GM18505 (cell line): ENCODE measurements at regions not wholly inside any gene's neighbourhood (a gene's known extent, or its start where the extent isn't known, plus 50 kb on each side); places are given as distances from the start of the nearest gene placed in this dataset.

Experiments
- ATAC-seq: cut with Tn5 transposase; IDR thresholded peaks from one replicate; pipeline ENCODE4 v1.9.1; 2021; ENCODE audit not compliant: unreplicated experiment
- POLR2A ChIP-seq: IDR thresholded peaks from 4 replicates; pipeline ENCODE4 v1.6.1; 2011; ENCODE audit warnings: borderline replicate concordance; ENCODE audit not compliant: insufficient read depth, insufficient read length; ENCODE audit errors: extremely low read depth

GRCh38 chr9:99593610-99594009 is 228.1 kb upstream of the NR4A3 start:
- ATAC-seq = no peak

GRCh38 chr9:99594056-99594780 is 227.5 kb upstream of the NR4A3 start:
- no peak for TF ChIP-seq POLR2A
- ATAC-seq = no peak

More at GRCh38 chr9:99593610-99594009, 228.1 kb upstream of the NR4A3 start:
- TF ChIP-seq POLR2A = no peak

GRCh38 chr9:99595796-99596195 is 225.9 kb upstream of the NR4A3 start:
- ATAC-seq = no peak
- no peak for TF ChIP-seq POLR2A

GRCh38 chr9:99601571-99602111 is 220.0 kb upstream of the NR4A3 start:
- no peak for ATAC-seq
- no peak for TF ChIP-seq POLR2A

- ATAC-seq = no peak
- TF ChIP-seq POLR2A = no peak
Measured at GRCh38 chr9:99602854-99603253, 218.8 kb upstream of the NR4A3 start.

- ATAC-seq = no peak
- TF ChIP-seq POLR2A = no peak
Measured at GRCh38 chr9:99605016-99605743, 216.5 kb upstream of the NR4A3 start.

GRCh38 chr9:99606296-99606695 is 215.4 kb upstream of the NR4A3 start:
- TF ChIP-seq POLR2A = no peak
- no peak for ATAC-seq

GRCh38 chr9:99606957-99607356 is 214.7 kb upstream of the NR4A3 start:
- no peak for ATAC-seq
- TF ChIP-seq POLR2A = no peak

- ATAC-seq = no peak
- TF ChIP-seq POLR2A = no peak
Measured at GRCh38 chr9:99607842-99608448, 213.7 kb upstream of the NR4A3 start.

- no peak for ATAC-seq
Measured at GRCh38 chr9:99614341-99614740, 207.3 kb upstream of the NR4A3 start.

GRCh38 chr9:99621040-99621439 is 200.6 kb upstream of the NR4A3 start:
- no peak for TF ChIP-seq POLR2A
- no peak for ATAC-seq

More at GRCh38 chr9:99614341-99614740, 207.3 kb upstream of the NR4A3 start:
- TF ChIP-seq POLR2A = no peak

GRCh38 chr9:99622679-99623078 is 199.0 kb upstream of the NR4A3 start:
- no peak for TF ChIP-seq POLR2A
- no peak for ATAC-seq

- TF ChIP-seq POLR2A = no peak
Measured at GRCh38 chr9:99623780-99624364, 197.8 kb upstream of the NR4A3 start.

More at GRCh38 chr9:99623780-99624364, 197.8 kb upstream of the NR4A3 start:
- ATAC-seq = no peak
